HL-60 (cell line): ENCODE measurements at regions not wholly inside any gene's neighbourhood (a gene's known extent, or its start where the extent isn't known, plus 50 kb on each side); places are given as distances from the start of the nearest gene placed in this dataset.

Experiments
- DNase-seq, 2 experiments: peaks; one replicate each; pipeline ENCODE4 v3.0.0-alpha.2; 2010 to 2020; ENCODE audit warnings: low read depth in 1 of 2, low spot score in 1 of 2
- H3K27ac ChIP-seq: fragments of 250-450 bp; sonication (Bioruptor Pico); replicated peaks from 2 replicates; pipeline ENCODE4 v1.5.1; 2020; ENCODE audit warnings: mild to moderate bottlenecking, moderate library complexity
- H3K27me3 ChIP-seq: fragments of 250-450 bp; sonication (Bioruptor Pico); 2 replicates; pipeline ENCODE4 v1.5.1; 2021; ENCODE audit warnings: mild to moderate bottlenecking, moderate library complexity; ENCODE audit not compliant: insufficient read depth, poor library complexity, severe bottlenecking
- H3K4me3 ChIP-seq: replicated peaks from 2 replicates; pipeline ENCODE4 v1.5.1; 2011; ENCODE audit warnings: mild to moderate bottlenecking, control low read depth, low read length; ENCODE audit not compliant: insufficient read depth
- GABPA ChIP-seq: IDR thresholded peaks from 2 replicates; pipeline ENCODE4 v1.6.1; 2012; ENCODE audit warnings: low read depth
- POLR2AphosphoS5 ChIP-seq: IDR thresholded peaks from 2 replicates; pipeline ENCODE4 v1.6.1; 2012; ENCODE audit warnings: low read depth
- SPI1 ChIP-seq: IDR thresholded peaks from 2 replicates; pipeline ENCODE4 v1.6.1; 2012; ENCODE audit warnings: low read depth, mild to moderate bottlenecking, borderline replicate concordance
- TF ChIP-seq, protein P1 (sequence below): IDR thresholded peaks from one replicate; pipeline ENCODE4 v1.5.1; 2011; ENCODE audit warnings: low read length, control low read depth, inconsistent platforms; ENCODE audit not compliant: insufficient read depth
- TF ChIP-seq, protein P2 (sequence below): IDR thresholded peaks from 2 replicates; pipeline ENCODE4 v1.6.1; 2012; ENCODE audit warnings: low read depth; ENCODE audit not compliant: insufficient replicate concordance

DNA sequence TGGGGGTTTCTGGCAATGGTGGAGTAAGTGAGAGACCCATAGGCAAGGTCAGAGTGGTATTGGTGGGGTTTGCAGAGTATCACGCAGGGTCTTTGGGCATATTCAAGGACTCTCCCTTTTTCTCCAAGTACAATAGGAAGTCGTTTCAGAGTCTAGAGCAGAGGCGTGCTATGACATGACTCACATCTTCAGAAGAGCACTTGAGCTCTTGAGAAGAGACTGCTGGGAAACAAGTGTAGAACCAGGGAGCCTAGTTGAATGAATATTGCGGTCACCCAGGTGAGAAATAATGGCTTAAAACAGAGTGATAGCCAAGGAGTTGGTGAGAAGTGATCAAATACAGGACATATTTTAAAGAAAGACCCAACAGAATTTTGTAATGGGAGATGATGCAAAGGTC, 813.4 kb downstream of the TLE1 start:
- H3K27ac ChIP-seq, result no peak overlapping the region
- H3K4me3 ChIP-seq, result no peak overlapping the region
- H3K27me3 ChIP-seq, result no peaks in the 10 kb centered on the region
- TF ChIP-seq POLR2AphosphoS5 (no peak), GABPA (no peak), SPI1 (no peak)
- TF ChIP-seq, protein P1, sequence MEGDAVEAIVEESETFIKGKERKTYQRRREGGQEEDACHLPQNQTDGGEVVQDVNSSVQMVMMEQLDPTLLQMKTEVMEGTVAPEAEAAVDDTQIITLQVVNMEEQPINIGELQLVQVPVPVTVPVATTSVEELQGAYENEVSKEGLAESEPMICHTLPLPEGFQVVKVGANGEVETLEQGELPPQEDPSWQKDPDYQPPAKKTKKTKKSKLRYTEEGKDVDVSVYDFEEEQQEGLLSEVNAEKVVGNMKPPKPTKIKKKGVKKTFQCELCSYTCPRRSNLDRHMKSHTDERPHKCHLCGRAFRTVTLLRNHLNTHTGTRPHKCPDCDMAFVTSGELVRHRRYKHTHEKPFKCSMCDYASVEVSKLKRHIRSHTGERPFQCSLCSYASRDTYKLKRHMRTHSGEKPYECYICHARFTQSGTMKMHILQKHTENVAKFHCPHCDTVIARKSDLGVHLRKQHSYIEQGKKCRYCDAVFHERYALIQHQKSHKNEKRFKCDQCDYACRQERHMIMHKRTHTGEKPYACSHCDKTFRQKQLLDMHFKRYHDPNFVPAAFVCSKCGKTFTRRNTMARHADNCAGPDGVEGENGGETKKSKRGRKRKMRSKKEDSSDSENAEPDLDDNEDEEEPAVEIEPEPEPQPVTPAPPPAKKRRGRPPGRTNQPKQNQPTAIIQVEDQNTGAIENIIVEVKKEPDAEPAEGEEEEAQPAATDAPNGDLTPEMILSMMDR, result no peak
- TF ChIP-seq, protein P2, sequence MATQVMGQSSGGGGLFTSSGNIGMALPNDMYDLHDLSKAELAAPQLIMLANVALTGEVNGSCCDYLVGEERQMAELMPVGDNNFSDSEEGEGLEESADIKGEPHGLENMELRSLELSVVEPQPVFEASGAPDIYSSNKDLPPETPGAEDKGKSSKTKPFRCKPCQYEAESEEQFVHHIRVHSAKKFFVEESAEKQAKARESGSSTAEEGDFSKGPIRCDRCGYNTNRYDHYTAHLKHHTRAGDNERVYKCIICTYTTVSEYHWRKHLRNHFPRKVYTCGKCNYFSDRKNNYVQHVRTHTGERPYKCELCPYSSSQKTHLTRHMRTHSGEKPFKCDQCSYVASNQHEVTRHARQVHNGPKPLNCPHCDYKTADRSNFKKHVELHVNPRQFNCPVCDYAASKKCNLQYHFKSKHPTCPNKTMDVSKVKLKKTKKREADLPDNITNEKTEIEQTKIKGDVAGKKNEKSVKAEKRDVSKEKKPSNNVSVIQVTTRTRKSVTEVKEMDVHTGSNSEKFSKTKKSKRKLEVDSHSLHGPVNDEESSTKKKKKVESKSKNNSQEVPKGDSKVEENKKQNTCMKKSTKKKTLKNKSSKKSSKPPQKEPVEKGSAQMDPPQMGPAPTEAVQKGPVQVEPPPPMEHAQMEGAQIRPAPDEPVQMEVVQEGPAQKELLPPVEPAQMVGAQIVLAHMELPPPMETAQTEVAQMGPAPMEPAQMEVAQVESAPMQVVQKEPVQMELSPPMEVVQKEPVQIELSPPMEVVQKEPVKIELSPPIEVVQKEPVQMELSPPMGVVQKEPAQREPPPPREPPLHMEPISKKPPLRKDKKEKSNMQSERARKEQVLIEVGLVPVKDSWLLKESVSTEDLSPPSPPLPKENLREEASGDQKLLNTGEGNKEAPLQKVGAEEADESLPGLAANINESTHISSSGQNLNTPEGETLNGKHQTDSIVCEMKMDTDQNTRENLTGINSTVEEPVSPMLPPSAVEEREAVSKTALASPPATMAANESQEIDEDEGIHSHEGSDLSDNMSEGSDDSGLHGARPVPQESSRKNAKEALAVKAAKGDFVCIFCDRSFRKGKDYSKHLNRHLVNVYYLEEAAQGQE, result no peak
- DNase-seq, result no peak

DNA sequence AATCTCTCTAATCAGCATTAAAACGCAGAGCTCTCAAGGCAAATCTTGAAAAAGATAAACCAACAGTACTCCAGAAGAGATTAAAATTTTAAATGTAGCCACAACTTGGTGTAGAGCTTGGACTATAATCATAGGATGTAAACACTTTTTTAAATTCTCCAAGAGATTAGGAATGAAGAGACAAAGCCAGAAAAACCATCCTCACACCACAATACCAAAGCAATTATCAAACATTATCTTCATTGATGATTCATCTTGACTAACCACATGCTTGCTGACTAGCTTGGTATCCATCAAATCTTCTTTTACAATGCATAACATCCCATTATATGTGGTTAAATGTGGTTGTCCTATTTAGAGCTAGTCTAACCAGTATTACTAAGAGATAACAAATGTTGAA, 815.1 kb downstream of the TLE1 start:
- no peak for TF ChIP-seq GABPA
- TF ChIP-seq, protein P1, result no peak
- TF ChIP-seq SPI1, result no peak
- TF ChIP-seq POLR2AphosphoS5, result no peak
- DNase-seq, result no peak
- no peak overlapping the region for H3K4me3 ChIP-seq
- H3K27me3 ChIP-seq, result no peaks in the 10 kb centered on the region
- H3K27ac ChIP-seq, result no peak overlapping the region

DNA sequence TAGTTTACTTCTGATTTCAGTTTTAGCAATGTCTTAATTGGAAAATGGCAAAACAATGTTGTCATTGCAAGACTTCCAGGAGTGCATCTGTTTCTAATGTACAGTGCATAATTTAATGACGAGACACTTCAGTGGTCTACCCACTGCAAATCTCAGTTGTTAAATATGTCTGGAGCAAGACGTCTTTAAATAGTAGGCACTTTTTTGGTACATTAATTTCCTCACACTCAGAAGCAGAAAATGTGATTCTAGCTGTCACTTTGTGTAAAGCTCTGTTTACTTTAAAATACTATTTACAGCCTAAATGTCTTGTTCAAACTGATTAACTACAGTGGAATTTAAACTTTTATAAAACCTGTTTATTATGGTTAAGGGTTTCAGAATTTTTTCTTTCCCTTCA, 815.5 kb downstream of the TLE1 start:
- DNase-seq, result no peak
- TF ChIP-seq, protein P2, result no peak
- TF ChIP-seq, protein P1, result no peak
- no peak for TF ChIP-seq GABPA
- no peak for TF ChIP-seq POLR2AphosphoS5
- no peak for TF ChIP-seq SPI1
- Histone ChIP-seq H3K27ac (no peak overlapping the region), H3K27me3 (no peaks in the 10 kb centered on the region), H3K4me3 (no peak overlapping the region)

DNA sequence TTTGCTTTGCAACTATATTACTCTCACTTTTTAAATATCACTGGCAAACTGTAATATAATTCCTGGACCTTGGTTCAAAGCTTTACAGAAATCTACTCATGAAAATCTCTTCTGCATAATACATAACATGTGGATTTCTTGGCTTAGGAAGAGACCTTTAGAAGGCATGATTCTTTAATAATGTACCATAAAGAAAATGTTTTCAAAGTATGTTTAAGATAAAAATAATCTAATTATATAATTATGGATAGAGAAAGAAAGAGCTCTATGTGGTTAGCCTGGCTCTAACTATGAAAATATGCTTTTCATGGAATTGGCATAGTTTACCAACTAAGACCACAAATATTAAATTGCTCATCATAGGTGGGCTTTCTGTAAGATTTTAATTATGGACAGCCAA, 817.8 kb downstream of the TLE1 start:
- Histone ChIP-seq H3K27me3 (no peaks in the 10 kb centered on the region), H3K4me3 (no peak overlapping the region), H3K27ac (no peak overlapping the region)
- TF ChIP-seq POLR2AphosphoS5, result no peak
- no peak for TF ChIP-seq SPI1
- TF ChIP-seq, protein P2, result no peak
- TF ChIP-seq, protein P1, result no peak
- TF ChIP-seq GABPA, result no peak
- no peak for DNase-seq
